GM21717 (cell line): ENCODE measurements at regions not wholly inside any gene's neighbourhood (a gene's known extent, or its start where the extent isn't known, plus 50 kb on each side); places are given as distances from the start of the nearest gene placed in this dataset.

Experiments used
- ATAC-seq: cut with Tn5 transposase; IDR thresholded peaks from one replicate; pipeline ENCODE4 v1.9.1; 2021; ENCODE audit warnings: mild to moderate bottlenecking, moderate library complexity; ENCODE audit not compliant: unreplicated experiment

- peak; percentile 84 for ATAC-seq
These were observed 635.1 kb upstream of the SLC39A10 start for GRCh38 chr2:195021711-195022507.

GRCh38 chr2:195018462-195018861, 638.6 kb upstream of the SLC39A10 start:
- no peak for ATAC-seq

GRCh38 chr2:195017890-195018289, 639.1 kb upstream of the SLC39A10 start:
- no peak for ATAC-seq

- no peak for ATAC-seq
These were observed 640.2 kb upstream of the SLC39A10 start for GRCh38 chr2:195016841-195017240.

- ATAC-seq: no peak
These were observed 647.8 kb upstream of the SLC39A10 start for GRCh38 chr2:195009202-195009601.

GRCh38 chr2:195006856-195007255, 650.2 kb upstream of the SLC39A10 start:
- ATAC-seq: no peak

- ATAC-seq: no peak
These were observed 653.0 kb upstream of the SLC39A10 start for GRCh38 chr2:195003881-195004471.

GRCh38 chr2:195001924-195002323, 655.1 kb upstream of the SLC39A10 start:
- ATAC-seq: no peak

- no peak for ATAC-seq
These were observed 657.3 kb upstream of the SLC39A10 start for GRCh38 chr2:194999771-195000170.

GRCh38 chr2:194992648-194993047, 664.4 kb upstream of the SLC39A10 start:
- no peak for ATAC-seq

GRCh38 chr2:194985258-194985657, 671.8 kb upstream of the SLC39A10 start:
- ATAC-seq: no peak

- ATAC-seq: no peak
These were observed 694.8 kb upstream of the SLC39A10 start for GRCh38 chr2:194962254-194962653.

- no peak for ATAC-seq
These were observed 702.8 kb upstream of the SLC39A10 start for GRCh38 chr2:194954218-194954617.

- ATAC-seq: no peak
These were observed 710.2 kb upstream of the SLC39A10 start for GRCh38 chr2:194946826-194947225.

GRCh38 chr2:194938066-194938465, 719.0 kb upstream of the SLC39A10 start:
- no peak for ATAC-seq

GRCh38 chr2:194927489-194927888, 729.5 kb upstream of the SLC39A10 start:
- ATAC-seq: no peak

- ATAC-seq: no peak
These were observed 730.2 kb upstream of the SLC39A10 start for GRCh38 chr2:194926873-194927272.

GRCh38 chr2:194925742-194926141, 731.3 kb upstream of the SLC39A10 start:
- no peak for ATAC-seq

- no peak for ATAC-seq
These were observed 739.5 kb upstream of the SLC39A10 start for GRCh38 chr2:194917519-194917918.

- no peak for ATAC-seq
These were observed 741.5 kb upstream of the SLC39A10 start for GRCh38 chr2:194915485-194915884.

GRCh38 chr2:194907569-194907968, 749.5 kb upstream of the SLC39A10 start:
- no peak for ATAC-seq

- ATAC-seq: no peak
These were observed 760.2 kb upstream of the SLC39A10 start for GRCh38 chr2:194896871-194897270.

GRCh38 chr2:194883711-194884110, 773.3 kb upstream of the SLC39A10 start:
- no peak for ATAC-seq
